ENCODE measurements at regions not wholly inside any gene's neighbourhood (a gene's known extent, or its start where the extent isn't known, plus 50 kb on each side); places are given as distances from the start of the nearest gene placed in this dataset.

GRCh38 chr1:232518349-232518748, 111.6 kb downstream of the SIPA1L2 start:
- TF ChIP-seq CTCF (IDR thresholded peaks at IDR 0.05) (no peak), EP300 (IDR thresholded peaks at IDR 0.05) (no peak), POLR2AphosphoS5 (IDR thresholded peaks at IDR 0.05) (no peak), POLR2A (IDR thresholded peaks at IDR 0.05) (no peak)

Data from gastroesophageal sphincter (tissue), 3 donors.